ENCODE measurements at regions not wholly inside any gene's neighbourhood (a gene's known extent, or its start where the extent isn't known, plus 50 kb on each side); places are given as distances from the start of the nearest gene placed in this dataset.

DNA sequence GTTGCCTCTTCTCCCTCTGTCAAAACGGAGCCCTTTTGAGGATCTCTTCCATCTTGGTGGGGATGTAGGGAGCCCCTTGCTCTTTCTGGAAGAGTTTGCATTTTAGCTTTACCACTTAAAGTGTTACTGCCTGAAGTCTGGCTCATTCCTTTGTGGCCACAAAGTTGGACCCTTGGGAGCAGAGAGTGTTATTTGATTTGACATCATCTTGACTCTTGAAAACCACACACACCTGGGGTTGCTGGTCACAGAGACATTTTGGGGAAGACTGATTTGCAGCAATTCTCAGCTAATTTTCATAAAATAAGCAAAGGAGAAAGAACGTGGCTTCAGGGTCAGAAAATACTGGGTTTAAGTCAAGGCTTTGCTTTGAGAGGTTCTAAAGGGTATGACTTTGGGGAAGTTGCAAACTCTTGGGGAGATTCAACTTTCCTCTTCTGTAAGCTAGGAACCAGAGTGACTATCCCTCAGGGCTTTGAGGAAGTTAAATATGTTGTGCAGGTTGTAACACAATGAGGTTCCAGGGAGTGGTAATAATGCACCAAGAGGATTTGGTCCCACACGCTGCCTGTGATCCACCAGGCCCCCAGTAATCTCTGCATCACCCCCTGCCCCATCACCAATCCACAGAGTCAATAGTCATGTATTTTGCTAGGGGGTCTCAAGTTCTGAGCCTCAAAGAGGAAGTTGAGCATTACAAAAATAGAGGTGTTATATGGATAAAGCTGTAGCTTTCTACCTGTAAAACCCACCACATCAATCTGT, 141.6 kb upstream of the SLC24A3 start:
- no peak for TF ChIP-seq REST (IDR thresholded peaks at IDR 0.05; ENCODE audit: borderline replicate concordance)
- no peak for TF ChIP-seq REST (CRISPR knock-in tag; IDR thresholded peaks at IDR 0.05; ENCODE audit: low read depth)
- TF ChIP-seq GABPB1 (CRISPR knock-in tag; IDR thresholded peaks at IDR 0.05): no peak
- no peak for TF ChIP-seq CTCF (IDR thresholded peaks at IDR 0.05 in 2 of 3, conservative IDR thresholded peaks at IDR 0.05 in 1 of 3; ENCODE audit: insufficient read depth in 2 of 3, low read depth in 1 of 3, low read length in 3 of 3)
- TF ChIP-seq NRF1 (conservative IDR thresholded peaks at IDR 0.05 in 1 of 2, IDR thresholded peaks at IDR 0.05 in 1 of 2): no peak
- no peak for TF ChIP-seq RAD51 (IDR thresholded peaks at IDR 0.05; ENCODE audit: borderline replicate concordance, low read depth)
- no peak for TF ChIP-seq ETV6 (IDR thresholded peaks at IDR 0.05; ENCODE audit: borderline replicate concordance in 1 of 2, low read depth in 2 of 2, low read length in 1 of 2)
- TF ChIP-seq ETV6 (CRISPR knock-in tag; IDR thresholded peaks at IDR 0.05; ENCODE audit: borderline replicate concordance): no peak
- TF ChIP-seq SNIP1 (IDR thresholded peaks at IDR 0.05; ENCODE audit: low read depth): no peak
- no peak for TF ChIP-seq ZNF407 (IDR thresholded peaks at IDR 0.05; ENCODE audit: low read depth)
- no peak for TF ChIP-seq MXI1 (IDR thresholded peaks at IDR 0.05; ENCODE audit: low read depth, low read length)
